IPS-NIHi7 (cell line): ENCODE measurements at regions not wholly inside any gene's neighbourhood (a gene's known extent, or its start where the extent isn't known, plus 50 kb on each side); places are given as distances from the start of the nearest gene placed in this dataset.
A peak's percentile ranks its signal among the peaks of the same experiment; 100 is the strongest.
"Not testable (repeated sequence)": the region's sequence is repeated elsewhere in the genome, so short reads cannot be mapped to it uniquely, and the experiment has no call there.

Source experiments
- DNase-seq: peaks from one replicate; pipeline ENCODE4 v3.0.0; 2012; ENCODE audit warnings: mixed read lengths; ENCODE audit errors: extremely low spot score

GRCh38 chr3:176341963-176342362, 855.3 kb downstream of the TBL1XR1 start:
- no peak for DNase-seq

- DNase-seq: no peak
Measured at GRCh38 chr3:176328666-176329065, 868.6 kb downstream of the TBL1XR1 start.

GRCh38 chr3:176328198-176328597, 869.1 kb downstream of the TBL1XR1 start:
- DNase-seq: no peak

DNA sequence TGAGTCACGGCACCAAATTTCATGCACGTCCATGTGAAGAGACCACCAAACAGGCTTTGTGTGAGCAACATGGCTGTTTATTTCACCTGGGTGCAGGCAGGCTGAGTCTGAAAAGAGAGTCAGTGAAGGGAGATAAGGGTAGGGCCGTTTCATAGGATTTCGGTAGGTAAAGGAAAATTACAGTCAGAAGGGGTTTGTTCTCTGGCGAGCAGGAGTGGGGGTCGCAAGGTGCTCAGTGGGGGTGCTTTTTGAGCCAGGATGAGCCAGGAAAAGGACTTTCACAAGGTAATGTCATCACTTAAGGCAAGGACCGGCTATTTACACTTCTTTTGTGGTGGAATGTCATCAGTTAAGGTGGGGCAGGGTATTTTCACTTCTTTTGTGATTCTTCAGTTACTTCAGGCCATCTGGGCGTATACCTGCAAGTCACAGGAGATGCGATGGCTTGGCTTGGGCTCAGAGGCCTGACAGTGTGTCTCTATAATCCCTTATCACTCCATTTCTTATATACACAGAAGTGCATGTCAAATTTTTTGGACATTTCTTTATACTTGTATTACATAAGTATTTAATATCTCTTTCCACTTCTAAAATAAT, 870.3 kb downstream of the TBL1XR1 start:
- DNase-seq: not testable (repeated sequence)

DNA sequence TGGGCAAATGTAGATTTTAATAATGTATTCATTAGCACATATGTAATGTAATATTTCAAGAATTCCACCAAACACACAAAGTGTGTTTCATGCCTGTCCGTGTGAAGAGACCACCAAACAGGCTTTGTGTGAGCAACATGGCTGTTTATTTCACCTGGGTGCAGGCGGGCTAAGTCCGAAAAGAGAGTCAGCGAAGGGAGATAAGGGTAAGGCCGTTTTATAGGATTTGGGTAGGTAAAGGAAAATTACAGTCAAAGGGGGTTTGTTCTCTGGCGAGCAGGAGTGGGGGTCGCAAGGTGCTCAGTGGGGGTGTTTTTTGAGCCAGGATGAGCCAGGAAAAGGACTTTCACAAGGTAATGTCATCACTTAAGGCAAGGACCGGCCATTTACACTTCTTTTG, 875.8 kb downstream of the TBL1XR1 start:
- not testable (repeated sequence) for DNase-seq

DNA sequence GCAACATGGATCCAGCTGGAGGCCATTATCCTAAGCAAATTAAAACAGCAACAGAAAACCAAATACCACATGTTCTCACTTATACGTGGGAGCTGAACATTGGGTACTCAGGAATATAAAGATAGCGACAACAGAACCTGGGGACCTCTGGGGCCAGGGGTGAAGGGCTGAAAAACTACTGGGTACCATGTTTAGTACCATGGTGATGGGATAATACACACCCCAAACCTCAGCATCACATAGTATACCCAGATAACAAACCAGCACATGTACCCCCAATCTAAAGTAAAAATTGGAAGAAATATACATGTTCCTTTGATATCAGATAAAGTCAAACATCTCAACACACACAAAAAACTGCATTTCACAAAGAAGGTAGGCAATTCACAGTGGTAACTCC, 876.2 kb downstream of the TBL1XR1 start:
- no peak for DNase-seq

DNA sequence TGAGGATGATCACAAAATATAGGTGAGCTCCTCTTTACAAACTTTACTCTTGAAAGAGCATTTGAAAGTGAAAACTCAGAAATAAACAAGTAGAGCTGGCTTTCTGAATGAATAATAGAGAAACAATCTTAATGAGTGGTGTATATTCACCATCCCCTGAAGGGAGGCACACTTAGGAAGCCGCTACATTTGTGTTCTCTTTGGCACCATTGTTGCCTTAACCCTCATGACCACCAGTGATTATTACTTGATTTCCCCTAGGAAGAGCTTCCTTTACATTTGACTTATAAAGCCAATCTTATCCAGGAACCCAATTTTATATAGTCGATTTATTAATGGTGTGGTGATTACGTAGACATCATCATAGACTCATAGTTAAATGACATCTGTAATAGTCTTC, 883.9 kb downstream of the TBL1XR1 start:
- DNase-seq: no peak

GRCh38 chr3:176310641-176311040, 886.6 kb downstream of the TBL1XR1 start:
- DNase-seq: no peak

GRCh38 chr3:176302271-176302670, 895.0 kb downstream of the TBL1XR1 start:
- DNase-seq: no peak

DNA sequence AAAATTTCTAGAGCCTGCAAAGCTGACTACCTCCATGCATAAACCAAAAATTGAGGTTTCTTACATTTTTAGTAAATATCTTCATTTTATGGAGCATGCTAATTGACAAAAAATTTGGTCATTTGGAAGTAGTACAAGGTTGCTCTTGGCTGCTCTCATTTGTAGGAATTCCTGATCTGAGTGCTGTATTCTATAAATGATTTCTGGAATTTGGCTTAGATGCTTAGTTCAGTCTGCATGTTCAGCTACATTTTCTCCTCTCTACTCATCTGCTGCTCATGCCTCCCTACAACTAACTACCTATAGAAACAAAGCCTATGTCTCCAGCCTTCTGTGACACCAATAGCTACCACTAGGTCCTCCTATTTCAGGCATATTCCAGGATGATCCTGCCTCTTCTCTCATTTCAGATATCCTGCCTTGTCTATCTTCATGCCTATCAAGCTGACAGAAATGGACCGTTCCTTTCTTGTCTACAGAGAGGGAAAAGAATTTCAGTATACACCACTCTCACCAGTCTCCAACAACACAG, 901.1 kb downstream of the TBL1XR1 start:
- DNase-seq: no peak

DNA sequence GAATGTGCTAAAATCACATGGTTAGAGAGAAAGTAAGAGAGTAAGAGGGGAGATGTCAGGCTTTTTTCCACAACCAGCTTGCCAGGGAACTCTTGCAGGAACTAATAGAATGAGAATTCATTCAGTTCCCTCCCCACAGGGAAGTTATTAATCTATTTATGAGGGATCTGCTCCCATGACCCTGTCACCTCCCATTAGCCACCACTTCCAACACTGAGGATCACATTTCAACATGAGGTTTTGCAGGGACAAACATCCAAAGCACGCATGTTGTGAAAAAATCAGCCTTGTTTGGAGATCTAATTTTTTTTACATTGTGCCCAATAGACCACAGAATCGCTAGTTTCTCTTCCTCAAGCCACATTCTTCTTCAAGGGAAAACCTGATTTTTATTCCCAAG, 904.0 kb downstream of the TBL1XR1 start:
- DNase-seq: no peak

- DNase-seq: no peak
Measured at GRCh38 chr3:176286476-176287085, 910.7 kb downstream of the TBL1XR1 start.

- DNase-seq: no peak
Measured at GRCh38 chr3:176275538-176275937, 921.7 kb downstream of the TBL1XR1 start.

DNA sequence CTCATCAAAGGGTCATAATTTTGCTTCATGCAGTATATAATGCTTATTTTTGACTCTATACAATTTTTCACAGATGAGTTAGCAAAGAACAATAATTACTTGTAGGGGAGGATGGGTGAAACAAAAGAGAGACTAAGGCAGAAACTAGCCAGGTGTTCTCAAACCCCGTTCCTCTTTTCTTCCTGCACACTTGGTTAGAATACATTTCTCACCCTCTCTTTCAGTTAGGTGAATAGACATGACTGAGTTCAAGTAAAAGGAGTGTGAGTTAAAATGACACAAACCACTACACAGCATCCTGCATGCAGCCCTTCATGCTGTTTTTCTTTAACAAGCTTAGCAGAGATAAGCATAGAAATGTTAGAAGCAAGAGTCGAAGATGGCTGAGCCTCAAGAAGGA, 922.2 kb downstream of the TBL1XR1 start:
- no peak for DNase-seq

- no peak for DNase-seq
Measured at GRCh38 chr3:176274161-176274560, 923.1 kb downstream of the TBL1XR1 start.

- no peak for DNase-seq
Measured at GRCh38 chr3:176262071-176262470, 935.2 kb downstream of the TBL1XR1 start.

- no peak for DNase-seq
Measured at GRCh38 chr3:176247191-176247590, 950.1 kb downstream of the TBL1XR1 start.

DNA sequence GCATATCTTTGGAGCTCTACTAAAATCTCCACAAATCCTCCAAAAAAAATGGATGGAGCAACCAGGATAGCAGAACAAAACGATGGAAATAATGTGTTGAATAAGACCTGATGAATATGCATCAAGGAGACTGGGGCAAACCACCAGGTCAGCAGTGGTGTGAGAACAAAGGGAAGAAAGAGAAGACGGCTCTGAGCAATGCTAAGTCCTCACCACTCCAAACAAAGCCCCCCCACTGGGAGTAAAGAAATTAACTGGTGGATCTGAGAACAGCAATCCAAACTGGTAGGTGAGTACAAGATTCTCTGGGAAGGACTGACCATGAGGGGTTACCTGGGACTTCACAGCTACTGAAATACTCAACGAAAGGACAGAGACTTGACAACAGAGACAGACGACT, 977.3 kb downstream of the TBL1XR1 start:
- DNase-seq: peak; percentile 47

GRCh38 chr3:176214758-176215157, 982.5 kb downstream of the TBL1XR1 start:
- no peak for DNase-seq

DNA sequence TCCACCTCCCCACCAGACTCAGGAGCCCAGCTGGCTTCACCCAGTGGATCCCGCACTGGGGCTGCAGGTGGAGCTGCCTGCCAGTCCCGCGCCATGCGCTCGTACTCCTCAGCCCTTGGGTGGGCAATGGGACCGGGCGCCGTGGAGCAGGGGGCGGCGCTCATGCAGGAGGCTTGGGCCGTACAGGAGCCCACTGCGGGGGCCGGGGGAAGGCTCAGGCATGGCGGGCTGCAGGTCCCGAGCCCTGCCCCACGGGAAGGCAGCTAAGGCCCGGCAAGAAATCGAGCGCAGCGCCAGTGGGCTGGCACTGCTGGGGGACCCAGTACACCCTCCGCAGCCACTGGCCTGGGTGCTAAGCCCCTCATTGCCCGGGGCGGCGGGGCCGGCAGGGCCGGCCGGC, 984.0 kb downstream of the TBL1XR1 start:
- DNase-seq: not testable (repeated sequence)

DNA sequence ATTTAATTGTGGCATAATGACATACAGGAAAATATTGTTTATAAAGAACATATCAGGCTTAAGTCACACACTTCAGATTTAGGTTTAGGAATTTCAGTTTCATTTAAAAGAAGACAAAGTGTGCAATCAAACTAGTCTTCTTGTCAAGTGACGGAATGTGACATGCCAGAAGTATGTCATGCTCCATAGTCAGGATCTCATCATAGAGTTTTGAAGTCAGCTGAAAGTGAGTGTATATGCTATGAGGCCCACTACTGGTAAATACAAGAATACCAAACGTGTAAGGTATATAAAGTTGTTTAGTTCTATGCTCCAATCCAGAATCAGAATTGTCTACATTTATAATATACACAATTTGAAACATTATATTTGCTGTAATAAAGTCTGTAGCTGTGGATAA, 988.4 kb downstream of the TBL1XR1 start:
- no peak for DNase-seq

DNA sequence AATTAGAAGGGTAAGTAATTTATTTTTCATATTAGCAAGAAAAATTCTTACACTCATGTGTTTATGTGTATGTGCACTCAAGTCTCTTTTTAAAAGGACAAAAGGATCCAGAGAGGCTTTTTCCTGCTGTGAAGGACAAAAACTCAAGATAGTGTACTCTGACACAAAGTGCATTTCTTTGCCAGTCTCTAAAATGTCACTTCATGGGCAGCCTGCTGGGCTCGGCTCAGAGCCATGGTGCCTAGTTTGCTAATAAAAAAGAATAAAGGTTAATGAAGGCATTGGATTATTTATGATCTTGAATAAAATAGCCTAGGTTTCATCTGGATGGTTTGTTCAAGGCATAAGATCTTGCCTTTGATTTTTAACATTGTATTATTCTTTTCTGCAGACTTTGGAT, 989.0 kb downstream of the TBL1XR1 start:
- no peak for DNase-seq

- no peak for DNase-seq
Measured at GRCh38 chr3:176206809-176207208, 990.5 kb downstream of the TBL1XR1 start.

DNA sequence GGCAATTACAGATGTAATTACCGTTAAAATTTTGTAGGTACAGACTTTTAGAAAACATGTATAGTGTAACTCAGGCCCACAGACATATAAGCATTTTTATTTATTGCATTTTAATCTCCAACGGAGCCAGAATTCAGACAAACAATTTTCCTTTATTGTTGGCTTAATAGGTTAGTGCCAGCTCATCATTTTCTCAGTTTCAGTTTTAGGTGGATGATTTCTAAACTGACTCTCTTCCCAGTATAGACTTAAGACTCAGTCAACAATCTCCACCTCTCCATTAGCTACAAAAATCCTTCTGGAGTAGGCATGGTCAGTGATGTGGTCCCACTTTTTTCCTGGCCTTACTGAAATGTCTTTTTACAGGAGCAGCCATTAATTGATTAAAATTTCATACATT, 994.6 kb downstream of the TBL1XR1 start:
- no peak for DNase-seq
